DOHH2 (cell line): ENCODE measurements at regions not wholly inside any gene's neighbourhood (a gene's known extent, or its start where the extent isn't known, plus 50 kb on each side); places are given as distances from the start of the nearest gene placed in this dataset.

ENCODE experiments used
- CTCF ChIP-seq: fragments of 200-600 bp; sonication (generic); IDR thresholded peaks from one replicate; pipeline ENCODE4 v1.5.1; 2014; ENCODE audit warnings: antibody characterized with exemption, mild to moderate bottlenecking, low read depth, low read length; ENCODE audit not compliant: poor library complexity, severe bottlenecking
- EZH2phosphoT487 ChIP-seq: fragments of 200-600 bp; sonication (generic); IDR thresholded peaks from 2 replicates; pipeline ENCODE4 v1.6.1; 2017; ENCODE audit warnings: borderline replicate concordance, mild to moderate bottlenecking, antibody characterized with exemption, low read length, moderate library complexity, mixed read lengths

GRCh38 chr13:50742968-50743367, 100.5 kb downstream of the DLEU7 start:
- no peak for TF ChIP-seq CTCF
- no peak for TF ChIP-seq EZH2phosphoT487
